Tibial artery (tissue), 4 donors: ENCODE measurements at regions not wholly inside any gene's neighbourhood (a gene's known extent, or its start where the extent isn't known, plus 50 kb on each side); places are given as distances from the start of the nearest gene placed in this dataset.

Experiments
- DNase-seq, 2 donors: peaks; one replicate each; pipeline ENCODE4 v3.0.0-alpha.2; 2019
- H3K27ac ChIP-seq, 2 donors: fragments of 200-600 bp; sonication (generic) in 1 of 2; 1 replicate in 1 of 2; 2 replicates in 1 of 2; pipeline ENCODE4 v1.5.1; 2018 to 2019; ENCODE audit warnings: mild to moderate bottlenecking in 1 of 2
- H3K27me3 ChIP-seq, 2 donors: fragments of 200-600 bp; sonication (generic) in 1 of 2; one replicate each; pipeline versions ENCODE4 v1.5.1 to v1.6.0; 2016 to 2019
- H3K36me3 ChIP-seq, 3 donors: fragments of 200-600 bp; sonication (generic) in 2 of 3; one replicate each; pipeline ENCODE4 v1.5.1; 2016 to 2019; ENCODE audit warnings: mild to moderate bottlenecking in 2 of 3
- H3K4me1 ChIP-seq, 4 donors: fragments of 200-600 bp; sonication (generic) in 2 of 4; 1 replicate in 3 of 4; 2 replicates in 1 of 4; pipeline ENCODE4 v1.5.1; 2016 to 2019
- H3K4me3 ChIP-seq, 2 donors: fragments of 200-600 bp; sonication (generic) in 1 of 2; 1 replicate in 1 of 2; 2 replicates in 1 of 2; pipeline ENCODE4 v1.5.1; 2018 to 2019; ENCODE audit warnings: mild to moderate bottlenecking in 2 of 2
- H3K9me3 ChIP-seq, 3 donors: fragments of 200-600 bp; sonication (generic) in 1 of 3; one replicate each; pipeline ENCODE4 v1.5.1; 2016 to 2019
- intact Hi-C: fragments of 100-400 bp; cut with DNase I; formaldehyde crosslinking; loops from one replicate; pipeline ENCODE4 v1.15.0; 2023; ENCODE audit warnings: low total_unique reads
- TF ChIP-seq, protein P1 (sequence below), 2 experiments: fragments of 200-600 bp in 1 of 2; fragments of 450-650 bp in 1 of 2; IDR thresholded peaks; one replicate each; pipeline ENCODE4 v1.5.1; 2017 to 2019; ENCODE audit warnings: antibody characterized with exemption in 2 of 2, mild to moderate bottlenecking in 1 of 2, moderate library complexity in 1 of 2

DNA sequence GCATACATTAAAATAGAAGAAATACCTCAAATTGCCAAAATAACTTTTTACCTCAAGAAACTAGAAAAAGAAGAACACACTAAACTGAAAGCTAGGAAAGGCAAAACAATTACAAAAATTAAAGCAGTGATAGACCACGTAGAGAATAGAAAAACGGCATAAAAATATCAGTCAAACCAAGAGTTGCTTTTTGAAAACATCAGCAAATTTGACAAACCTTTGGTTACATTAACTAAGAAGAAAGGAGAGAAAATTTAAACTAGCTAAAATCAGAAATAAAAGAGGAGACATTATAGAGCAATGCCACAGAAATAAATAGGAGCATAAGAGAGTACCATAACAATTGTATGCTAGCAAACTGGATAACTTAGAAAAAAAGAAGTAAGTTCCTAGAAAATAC lies 553.8 kb downstream of the CCER1 start:
- Histone ChIP-seq H3K27me3 (no peaks in the 10 kb centered on the region), H3K27ac (no peak overlapping the region), H3K36me3 (no peaks in the 10 kb centered on the region), H3K4me3 (no peak overlapping the region), H3K9me3 (peaks cover 0 to 12% (median 5%) of the 10 kb centered on the region in 3 donors), H3K4me1 (no peaks in the 10 kb centered on the region)
- no peak for DNase-seq
- intact Hi-C loops = no loop called here
- TF ChIP-seq, protein P1, sequence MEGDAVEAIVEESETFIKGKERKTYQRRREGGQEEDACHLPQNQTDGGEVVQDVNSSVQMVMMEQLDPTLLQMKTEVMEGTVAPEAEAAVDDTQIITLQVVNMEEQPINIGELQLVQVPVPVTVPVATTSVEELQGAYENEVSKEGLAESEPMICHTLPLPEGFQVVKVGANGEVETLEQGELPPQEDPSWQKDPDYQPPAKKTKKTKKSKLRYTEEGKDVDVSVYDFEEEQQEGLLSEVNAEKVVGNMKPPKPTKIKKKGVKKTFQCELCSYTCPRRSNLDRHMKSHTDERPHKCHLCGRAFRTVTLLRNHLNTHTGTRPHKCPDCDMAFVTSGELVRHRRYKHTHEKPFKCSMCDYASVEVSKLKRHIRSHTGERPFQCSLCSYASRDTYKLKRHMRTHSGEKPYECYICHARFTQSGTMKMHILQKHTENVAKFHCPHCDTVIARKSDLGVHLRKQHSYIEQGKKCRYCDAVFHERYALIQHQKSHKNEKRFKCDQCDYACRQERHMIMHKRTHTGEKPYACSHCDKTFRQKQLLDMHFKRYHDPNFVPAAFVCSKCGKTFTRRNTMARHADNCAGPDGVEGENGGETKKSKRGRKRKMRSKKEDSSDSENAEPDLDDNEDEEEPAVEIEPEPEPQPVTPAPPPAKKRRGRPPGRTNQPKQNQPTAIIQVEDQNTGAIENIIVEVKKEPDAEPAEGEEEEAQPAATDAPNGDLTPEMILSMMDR (IDR thresholded peaks at IDR 0.05) = no peak

- no peak overlapping the region for H3K27ac ChIP-seq
- H3K27me3 ChIP-seq = no peaks in the 10 kb centered on the region
- no peak overlapping the region for H3K4me3 ChIP-seq
- H3K9me3 ChIP-seq = peaks cover 0 to 27% (median 5%) of the 10 kb centered on the region in 3 donors
- no peak for DNase-seq
- H3K36me3 ChIP-seq = no peaks in the 10 kb centered on the region
- intact Hi-C loops = no loop called here
- no peaks in the 10 kb centered on the region for H3K4me1 ChIP-seq
- TF ChIP-seq, protein P1 (IDR thresholded peaks at IDR 0.05) = no peak
Observed at GRCh38 chr12:90399357-90399756, 555.6 kb downstream of the CCER1 start.

- no peaks in the 10 kb centered on the region for H3K36me3 ChIP-seq
Observed at GRCh38 chr12:90398285-90398836, 556.6 kb downstream of the CCER1 start.

DNA sequence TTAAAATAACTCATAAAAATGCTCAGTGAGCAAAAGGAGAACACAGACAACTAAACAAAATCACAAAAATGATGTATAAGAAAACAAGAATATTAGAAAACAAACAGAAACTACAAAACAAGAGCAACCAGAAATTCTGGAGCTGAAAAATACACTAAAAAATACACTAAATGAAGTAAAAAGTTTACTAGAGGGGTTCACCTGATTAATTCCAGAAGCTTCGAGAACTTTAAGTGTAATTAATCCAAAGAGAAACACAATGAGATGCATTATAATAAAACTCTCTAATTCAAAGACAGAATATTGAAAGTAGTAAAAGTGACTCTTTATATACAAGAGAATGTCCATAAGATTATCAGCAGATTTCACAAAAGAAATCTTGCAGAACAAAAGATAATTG lies 558.4 kb downstream of the CCER1 start:
- DNase-seq = no peak
- Histone ChIP-seq H3K27me3 (no peaks in the 10 kb centered on the region), H3K4me3 (no peak overlapping the region), H3K27ac (no peak overlapping the region), H3K9me3 (peaks cover 0 to 27% (median 11%) of the 10 kb centered on the region in 3 donors), H3K36me3 (no peaks in the 10 kb centered on the region), H3K4me1 (no peaks in the 10 kb centered on the region)
- TF ChIP-seq, protein P1 (IDR thresholded peaks at IDR 0.05) = no peak
- intact Hi-C loops = no loop called here

More at GRCh38 chr12:90398285-90398836, 556.6 kb downstream of the CCER1 start:
- H3K4me3 ChIP-seq = no peak overlapping the region
- H3K27me3 ChIP-seq = no peaks in the 10 kb centered on the region
- TF ChIP-seq, protein P1 (IDR thresholded peaks at IDR 0.05) = no peak
- H3K9me3 ChIP-seq = peaks cover 0 to 27% (median 5%) of the 10 kb centered on the region in 3 donors
- intact Hi-C loops = no loop called here
- no peaks in the 10 kb centered on the region for H3K4me1 ChIP-seq
- no peak overlapping the region for H3K27ac ChIP-seq
- no peak for DNase-seq

- TF ChIP-seq, protein P1 (IDR thresholded peaks at IDR 0.05) = no peak
- H3K9me3 ChIP-seq = peaks cover 0 to 27% (median 11%) of the 10 kb centered on the region in 3 donors
- no peak overlapping the region for H3K4me3 ChIP-seq
- no peak overlapping the region for H3K27ac ChIP-seq
- H3K36me3 ChIP-seq = no peaks in the 10 kb centered on the region
- no peaks in the 10 kb centered on the region for H3K4me1 ChIP-seq
- H3K27me3 ChIP-seq = no peaks in the 10 kb centered on the region
- intact Hi-C loops = no loop called here
- no peak for DNase-seq
Observed at GRCh38 chr12:90393652-90394051, 561.3 kb downstream of the CCER1 start.

DNA sequence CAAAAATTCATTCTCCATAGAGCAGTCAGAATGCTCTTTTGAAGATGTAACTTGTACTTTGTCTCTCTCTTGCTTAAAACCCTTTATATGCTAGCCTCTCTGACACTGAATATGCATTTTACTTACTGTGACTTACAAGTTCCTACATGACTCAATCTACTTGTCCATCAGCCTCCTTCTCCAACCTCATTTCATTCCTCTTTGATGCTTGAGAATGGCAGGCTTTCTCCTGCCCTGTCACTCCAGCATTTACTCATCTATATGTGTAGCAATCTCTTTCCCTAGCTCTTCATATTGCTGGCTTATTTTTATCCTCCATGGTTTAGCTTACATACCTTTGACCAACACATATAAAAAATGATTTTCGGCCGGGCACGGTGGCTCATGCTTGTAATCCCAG lies 561.9 kb downstream of the CCER1 start:
- H3K27me3 ChIP-seq = no peaks in the 10 kb centered on the region
- H3K9me3 ChIP-seq = peaks cover 0 to 27% (median 11%) of the 10 kb centered on the region in 3 donors
- no peaks in the 10 kb centered on the region for H3K36me3 ChIP-seq
- TF ChIP-seq, protein P1 (IDR thresholded peaks at IDR 0.05) = no peak
- no peaks in the 10 kb centered on the region for H3K4me1 ChIP-seq
- intact Hi-C loops = no loop called here
- no peak for DNase-seq
- no peak overlapping the region for H3K27ac ChIP-seq
- no peak overlapping the region for H3K4me3 ChIP-seq
